ENCODE measurements at regions not wholly inside any gene's neighbourhood (a gene's known extent, or its start where the extent isn't known, plus 50 kb on each side); places are given as distances from the start of the nearest gene placed in this dataset.

GRCh38 chr1:67630438-67631045, 54.5 kb upstream of the GADD45A start:
- no CpG with 5 or more reads among the region's 2 CpGs for WGBS (ENCODE audit: extremely low coverage, insufficient read length, low lambda C conversion rate)
- Mint-ChIP-seq H3K4me3 (no peak overlapping the region), H3K27ac (no peak overlapping the region), H3K9me3 (no peaks in the 10 kb centered on the region), H3K27me3 (ENCODE audit: low read depth) (peaks cover 6% of the 10 kb centered on the region; the same call in 1 of the 2 replicates), H3K36me3 (ENCODE audit: insufficient read depth in 1 of 3, low read depth in 3 of 3) (no peaks in the 10 kb centered on the region; a peak in 1 of 7 replicates), H3K4me1 (no peaks in the 10 kb centered on the region)
- no peak overlapping the region for H2AK5ac ChIP-seq (ENCODE audit: insufficient read length, low read length)
- no peak overlapping the region for H3K14ac ChIP-seq (ENCODE audit: insufficient read depth, low read length)
- TF ChIP-seq CTCF (conservative IDR thresholded peaks at IDR 0.05) = no peak
- H3T11ph ChIP-seq (ENCODE audit: low read length) = no peak overlapping the region
- no peaks in the 10 kb centered on the region for H4K20me1 ChIP-seq (ENCODE audit: control insufficient read depth, insufficient read depth, insufficient read length)
- no peaks in the 10 kb centered on the region for H3K4me1 ChIP-seq (ENCODE audit: insufficient read depth, low read length)
- no peak overlapping the region for H4K8ac ChIP-seq (replicated peaks; ENCODE audit: insufficient read length, low read depth, low read length)
- no peaks in the 10 kb centered on the region for H3K79me1 ChIP-seq (ENCODE audit: insufficient read depth, low read depth, low read length, poor library complexity, severe bottlenecking)
- H4K91ac ChIP-seq (ENCODE audit: insufficient read length, low read depth, low read length) = no peak overlapping the region
- H2BK5ac ChIP-seq (ENCODE audit: insufficient read length, low read length) = no peak overlapping the region
- no peak for DNase-seq
- H3K79me2 ChIP-seq (ENCODE audit: insufficient read depth, low read length) = no peaks in the 10 kb centered on the region
- no peak overlapping the region for H2BK120ac ChIP-seq (ENCODE audit: low read depth, low read length, poor library complexity, severe bottlenecking)
- H3K4me2 ChIP-seq (ENCODE audit: insufficient read depth, insufficient read length, low read length) = no peak overlapping the region
- H2AFZ ChIP-seq (ENCODE audit: low read length) = no peak overlapping the region
- H2BK20ac ChIP-seq (ENCODE audit: low read depth, low read length, poor library complexity, severe bottlenecking) = no peak overlapping the region
- H4K5ac ChIP-seq (ENCODE audit: insufficient read length, low read depth, low read length) = no peak overlapping the region
- H3K4ac ChIP-seq (ENCODE audit: low read depth, low read length) = no peak overlapping the region
- no peaks in the 10 kb centered on the region for H3K9me3 ChIP-seq (ENCODE audit: control insufficient read depth, low read depth, low read length)
- no peak overlapping the region for H3K23ac ChIP-seq (ENCODE audit: insufficient read length, low read depth, low read length)
- no peak overlapping the region for H3K27ac ChIP-seq (ENCODE audit: insufficient read length, low read depth, low read length)
- no peak overlapping the region for H3K18ac ChIP-seq (ENCODE audit: insufficient read length, low read depth, low read length)
- no peak overlapping the region for H3K56ac ChIP-seq (ENCODE audit: insufficient read length, low read depth, low read length)
- H3K27me3 ChIP-seq (ENCODE audit: insufficient read depth, low read length) = no peaks in the 10 kb centered on the region
- no peak overlapping the region for H2BK15ac ChIP-seq (ENCODE audit: low read depth, low read length)
- H2BK12ac ChIP-seq (ENCODE audit: insufficient read length, low read depth, low read length) = no peak overlapping the region
- no peak overlapping the region for H3K9ac ChIP-seq (ENCODE audit: extremely low read depth, insufficient read length, low read length)
- no peaks in the 10 kb centered on the region for H3K23me2 ChIP-seq (ENCODE audit: insufficient read length, low read depth, low read length, poor library complexity, severe bottlenecking)

Measured in H9 (cell line).